Endodermal cell (in vitro differentiated cells): ENCODE measurements at regions not wholly inside any gene's neighbourhood (a gene's known extent, or its start where the extent isn't known, plus 50 kb on each side); places are given as distances from the start of the nearest gene placed in this dataset.

Experiments
- DNase-seq: peaks from one replicate; pipeline ENCODE4 v3.0.0-alpha.2; 2017
- H3K27ac ChIP-seq: 2 replicates; pipeline ENCODE4 v1.5.1; 2013; ENCODE audit warnings: mild to moderate bottlenecking, low read depth, low read length, moderate library complexity
- H3K27me3 ChIP-seq: 2 replicates; pipeline ENCODE4 v1.6.1; 2013; ENCODE audit warnings: mild to moderate bottlenecking, low read length, moderate library complexity; ENCODE audit not compliant: insufficient read depth, control insufficient read depth, poor library complexity, severe bottlenecking
- H3K36me3 ChIP-seq: 2 replicates; pipeline ENCODE4 v1.7.0; 2013; ENCODE audit warnings: mild to moderate bottlenecking, low read length, moderate library complexity; ENCODE audit not compliant: control insufficient read depth, insufficient read depth
- H3K4me1 ChIP-seq: one replicate; pipeline ENCODE4 v1.7.0; 2013; ENCODE audit warnings: low read length; ENCODE audit not compliant: control insufficient read depth, insufficient read depth
- H3K4me3 ChIP-seq: 2 replicates; pipeline ENCODE4 v1.5.1; 2013; ENCODE audit warnings: mild to moderate bottlenecking, low read length, moderate library complexity
- H3K9ac ChIP-seq: 2 replicates; pipeline ENCODE4 v1.6.1; 2013; ENCODE audit warnings: mild to moderate bottlenecking, low read length, moderate library complexity; ENCODE audit not compliant: poor library complexity, severe bottlenecking; ENCODE audit errors: extremely low read depth
- H3K9me3 ChIP-seq: 2 replicates; pipeline ENCODE4 v1.6.1; 2013; ENCODE audit warnings: mild to moderate bottlenecking, low read length, moderate library complexity; ENCODE audit not compliant: control insufficient read depth
- H3K27ac Mint-ChIP-seq: 2 replicates; pipeline ENCODE4 v1.8.0; 2020; ENCODE audit warnings: mixed read lengths
- H3K27me3 Mint-ChIP-seq: 2 replicates; pipeline ENCODE4 v1.8.0; 2021; ENCODE audit warnings: mild to moderate bottlenecking, mixed read lengths; ENCODE audit not compliant: insufficient read depth
- H3K36me3 Mint-ChIP-seq: 2 replicates; pipeline ENCODE4 v1.8.0; 2020; ENCODE audit warnings: low read depth, mixed read lengths
- H3K4me1 Mint-ChIP-seq: 2 replicates; pipeline ENCODE4 v1.8.0; 2020; ENCODE audit warnings: mixed read lengths
- H3K4me3 Mint-ChIP-seq: 2 replicates; pipeline ENCODE4 v1.8.0; 2020; ENCODE audit warnings: mild to moderate bottlenecking, moderate library complexity, mixed read lengths
- H3K9me3 Mint-ChIP-seq: 2 replicates; pipeline ENCODE4 v1.8.0; 2020; ENCODE audit warnings: mild to moderate bottlenecking, mixed read lengths
- CTCF ChIP-seq: fragments of 200-600 bp; sonication (generic); conservative IDR thresholded peaks from 2 replicates; pipeline ENCODE4 v1.5.0; 2021; ENCODE audit warnings: antibody characterized with exemption, mild to moderate bottlenecking
- WGBS, 2 experiments: methylation state at CpG; one replicate each; pipeline versions ENCODE4 v1.1.5 to v1.1.7; 2013; ENCODE audit warnings: missing lambda C conversion rate in 2 of 2, mixed read lengths in 1 of 2; ENCODE audit not compliant: insufficient coverage in 1 of 2, insufficient read length in 1 of 2; 5-methylcytosine and 5-hydroxymethylcytosine counted together

GRCh38 chr3:153069598-153070510 is 92.2 kb upstream of the RAP2B start:
- Histone ChIP-seq H3K36me3 (no peaks in the 10 kb centered on the region), H3K27me3 (no peaks in the 10 kb centered on the region), H3K4me1 (peaks cover 4% of the 10 kb centered on the region), H3K9me3 (no peaks in the 10 kb centered on the region), H3K4me3 (no peak overlapping the region), H3K9ac (no peak overlapping the region), H3K27ac (no peak overlapping the region)
- no peaks in the 10 kb centered on the region for H3K9me3 Mint-ChIP-seq
- H3K36me3 Mint-ChIP-seq: no peaks in the 10 kb centered on the region
- TF ChIP-seq CTCF: no peak
- peak overlapping the region; percentile 84 for H3K27ac Mint-ChIP-seq
- H3K27me3 Mint-ChIP-seq: no peaks in the 10 kb centered on the region
- no peak for DNase-seq
- H3K4me3 Mint-ChIP-seq: no peak overlapping the region
- 69 to 94% methylated on average over 2 to 4 of the region's 5 CpGs for WGBS, 2 experiments
- peaks cover 32% of the 10 kb centered on the region for H3K4me1 Mint-ChIP-seq

GRCh38 chr3:153070511-153070868 is 91.5 kb upstream of the RAP2B start:
- Mint-ChIP-seq H3K9me3 (no peaks in the 10 kb centered on the region), H3K27me3 (no peaks in the 10 kb centered on the region), H3K36me3 (no peaks in the 10 kb centered on the region), H3K4me3 (no peak overlapping the region), H3K27ac (no peak overlapping the region), H3K4me1 (peaks cover 32% of the 10 kb centered on the region)
- no peak overlapping the region for H3K4me3 ChIP-seq
- H3K27me3 ChIP-seq: no peaks in the 10 kb centered on the region
- H3K9me3 ChIP-seq: no peaks in the 10 kb centered on the region
- peaks cover 4% of the 10 kb centered on the region for H3K4me1 ChIP-seq
- no peak overlapping the region for H3K27ac ChIP-seq
- no peak for DNase-seq
- no CpG with 5 or more reads among the region's 1 CpG for WGBS, 2 experiments
- no peak for TF ChIP-seq CTCF
- no peak overlapping the region for H3K9ac ChIP-seq
- no peaks in the 10 kb centered on the region for H3K36me3 ChIP-seq

DNA sequence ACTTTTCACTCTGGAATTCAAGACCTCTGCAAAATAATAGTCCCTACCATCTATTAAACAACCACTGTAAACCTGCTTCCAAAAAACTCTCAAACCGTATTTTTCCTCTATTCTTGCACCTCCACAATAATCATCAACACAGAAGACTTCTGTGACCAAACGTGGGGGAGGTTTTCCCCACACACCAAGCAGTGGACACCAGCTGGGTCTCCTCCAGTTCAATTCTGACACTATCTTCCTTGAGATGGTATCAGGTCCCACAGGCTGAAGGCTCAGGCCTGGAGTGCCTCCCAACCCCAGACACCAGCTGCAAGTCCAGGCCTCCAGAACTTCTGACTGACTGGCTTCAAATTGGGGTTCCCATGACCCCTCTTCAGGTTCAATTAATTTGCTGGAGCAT is 89.6 kb upstream of the RAP2B start:
- no peaks in the 10 kb centered on the region for H3K36me3 Mint-ChIP-seq
- no peaks in the 10 kb centered on the region for H3K9me3 Mint-ChIP-seq
- no peak overlapping the region for H3K4me3 Mint-ChIP-seq
- H3K4me1 ChIP-seq: peaks cover 4% of the 10 kb centered on the region
- no peak for TF ChIP-seq CTCF
- no peaks in the 10 kb centered on the region for H3K36me3 ChIP-seq
- H3K9me3 ChIP-seq: no peaks in the 10 kb centered on the region
- H3K27me3 ChIP-seq: no peaks in the 10 kb centered on the region
- 92 to 100% methylated on average over 2 of the region's 2 CpGs for WGBS, 2 experiments
- H3K9ac ChIP-seq: no peak overlapping the region
- no peak overlapping the region for H3K27ac ChIP-seq
- no peak overlapping the region for H3K27ac Mint-ChIP-seq
- no peaks in the 10 kb centered on the region for H3K27me3 Mint-ChIP-seq
- H3K4me3 ChIP-seq: no peak overlapping the region
- no peak for DNase-seq
- H3K4me1 Mint-ChIP-seq: peaks cover 32% of the 10 kb centered on the region
